IPS-18c (cell line): ENCODE measurements at regions not wholly inside any gene's neighbourhood (a gene's known extent, or its start where the extent isn't known, plus 50 kb on each side); places are given as distances from the start of the nearest gene placed in this dataset.

Experiments
- H3K4me3 ChIP-seq: 2 replicates; pipeline ENCODE4 v1.7.0; 2013; ENCODE audit warnings: low read depth, mild to moderate bottlenecking, low read length, moderate library complexity; ENCODE audit not compliant: insufficient read depth
- H3K9me3 ChIP-seq: one replicate; pipeline ENCODE4 v1.6.1; 2013; ENCODE audit warnings: mild to moderate bottlenecking, low read length, moderate library complexity; ENCODE audit not compliant: control insufficient read depth, insufficient read depth

DNA sequence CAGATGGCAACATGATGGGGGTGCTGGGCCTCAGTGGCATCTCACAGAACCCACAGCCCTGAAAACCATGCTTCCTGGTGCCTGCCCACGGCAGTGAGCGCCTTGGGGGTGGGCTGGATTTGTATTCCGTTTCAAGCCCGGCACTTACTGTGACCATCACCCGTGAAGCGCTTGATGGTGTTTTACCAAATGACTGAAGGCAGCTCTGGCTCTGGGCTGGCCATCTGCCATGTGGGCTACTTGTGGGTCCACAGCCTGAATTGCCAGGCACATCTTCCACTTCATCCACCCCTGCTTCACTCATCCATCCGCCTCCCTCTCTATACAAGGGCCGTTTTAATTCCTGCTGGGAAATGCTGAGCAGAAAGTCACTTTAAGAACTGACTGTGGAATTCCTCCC is 250.9 kb upstream of the GMDS start:
- no peaks in the 10 kb centered on the region for H3K9me3 ChIP-seq
- no peak overlapping the region for H3K4me3 ChIP-seq

DNA sequence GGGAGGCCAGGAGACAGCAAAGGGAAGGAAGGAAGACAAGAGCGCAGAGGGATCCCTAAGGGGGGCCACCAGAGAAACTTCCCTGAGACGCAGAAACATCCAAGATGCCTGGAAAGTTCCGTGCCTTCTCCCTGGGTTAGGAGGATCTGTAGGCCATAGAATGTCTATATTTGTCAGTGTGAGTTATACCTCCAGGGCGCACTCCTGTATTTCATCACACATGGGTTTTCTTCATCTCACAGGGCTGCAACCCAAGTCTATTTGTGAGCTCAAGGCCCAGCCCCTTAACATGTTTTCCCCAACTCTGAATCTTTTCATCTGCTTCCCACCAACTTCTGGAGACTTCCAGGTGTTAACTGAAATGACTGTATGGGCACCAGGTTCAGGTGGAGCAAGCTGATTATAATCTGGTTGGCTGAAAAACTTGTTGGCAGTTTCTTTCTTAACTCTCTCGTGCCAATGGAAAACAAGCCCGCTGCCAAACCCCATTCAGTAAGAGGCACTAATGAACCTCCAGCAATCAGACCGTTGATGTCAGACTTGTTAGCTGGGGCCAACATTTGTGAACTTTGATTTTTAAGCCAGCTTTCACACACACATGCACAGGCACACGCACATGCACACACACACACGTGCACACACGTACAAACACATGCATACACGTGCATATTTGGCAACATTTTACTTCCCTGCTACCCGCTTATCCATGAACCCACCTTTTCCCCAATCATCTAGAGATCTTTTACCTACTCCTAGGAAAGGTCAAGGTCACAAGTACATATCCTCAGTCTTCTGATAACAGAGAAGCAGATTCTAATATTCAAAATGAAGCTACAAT is 247.5 kb upstream of the GMDS start:
- H3K4me3 ChIP-seq, result no peak overlapping the region
- H3K9me3 ChIP-seq, result no peaks in the 10 kb centered on the region

DNA sequence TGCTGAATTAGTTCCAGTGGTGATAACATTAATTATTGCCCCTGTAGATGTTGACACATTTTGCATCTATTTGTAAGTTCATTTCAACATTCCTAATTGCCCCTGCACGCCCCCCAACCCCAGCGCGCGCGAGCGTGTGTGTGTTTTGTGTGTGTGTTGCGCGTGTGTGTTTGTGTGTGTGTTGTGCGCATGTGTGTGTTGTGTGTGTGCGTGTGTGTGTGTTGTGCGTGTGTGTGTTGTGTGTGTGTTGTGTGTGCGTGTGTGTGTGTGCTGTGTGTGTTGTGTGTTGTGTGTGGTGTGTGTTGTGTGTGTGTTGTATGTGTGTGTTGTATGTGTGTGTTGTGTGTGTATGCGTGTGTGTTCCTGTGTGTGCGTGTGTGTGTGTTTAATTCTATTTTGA is 245.7 kb upstream of the GMDS start:
- Histone ChIP-seq H3K4me3 (no peak overlapping the region), H3K9me3 (no peaks in the 10 kb centered on the region)

DNA sequence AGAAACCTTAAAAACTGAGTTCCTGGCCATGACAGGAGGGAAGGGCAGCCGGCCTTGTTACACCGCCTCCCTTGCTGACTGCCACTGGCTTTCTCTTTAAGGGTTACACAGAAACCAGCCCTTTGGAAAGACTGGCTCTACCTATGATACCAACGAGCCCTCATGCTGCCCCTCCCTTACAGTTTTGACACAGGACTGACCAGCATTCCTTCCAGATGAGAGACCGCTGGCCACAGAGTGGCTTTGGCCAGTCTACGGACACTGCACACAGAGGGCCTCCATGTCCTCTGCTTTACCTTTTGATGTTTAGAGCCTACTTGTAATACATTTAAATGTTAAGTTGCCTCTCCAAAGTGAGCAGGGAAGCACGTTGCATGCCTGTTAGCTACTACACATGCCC is 243.2 kb upstream of the GMDS start:
- H3K9me3 ChIP-seq, result no peaks in the 10 kb centered on the region
- no peak overlapping the region for H3K4me3 ChIP-seq

DNA sequence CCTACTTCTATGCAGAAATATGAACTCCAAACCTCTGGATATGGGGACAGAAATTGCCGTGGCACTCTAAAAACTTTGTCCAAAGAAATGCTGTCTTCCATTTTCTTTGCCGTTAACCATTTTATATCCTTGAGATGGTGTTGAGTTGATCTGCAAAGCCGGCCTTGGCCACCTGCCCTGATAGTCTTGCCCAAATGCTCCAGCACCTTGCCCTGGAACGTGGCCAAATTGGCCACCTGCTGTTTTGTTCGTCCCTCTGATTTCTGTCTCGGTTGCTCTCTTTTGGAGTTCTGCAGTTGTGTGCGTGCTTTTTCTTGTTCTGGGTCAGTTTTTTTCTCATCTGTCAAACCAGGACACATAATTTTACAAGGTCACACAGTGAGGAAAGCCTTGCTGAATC is 239.7 kb upstream of the GMDS start:
- Histone ChIP-seq H3K9me3 (no peaks in the 10 kb centered on the region), H3K4me3 (no peak overlapping the region)

DNA sequence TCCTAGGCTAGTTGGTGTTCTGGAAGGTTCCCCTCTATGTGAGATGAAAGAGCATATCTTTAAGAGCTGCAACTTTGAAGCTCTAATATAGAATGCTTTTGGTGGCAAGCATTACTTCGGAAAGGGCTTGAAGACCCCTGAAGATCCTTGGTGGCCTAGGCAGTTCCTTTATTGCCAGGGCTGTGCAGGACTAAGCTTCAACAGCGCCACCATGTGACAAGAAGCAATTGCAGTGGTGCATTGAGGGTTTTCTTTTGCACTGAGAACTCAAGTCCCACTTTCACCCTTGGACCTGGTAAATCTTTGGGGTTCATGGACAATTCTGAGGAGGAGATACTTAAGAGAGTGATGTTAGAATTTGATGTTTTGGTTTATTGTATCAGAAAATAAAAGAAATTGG is 237.4 kb upstream of the GMDS start:
- no peaks in the 10 kb centered on the region for H3K9me3 ChIP-seq
- no peak overlapping the region for H3K4me3 ChIP-seq

DNA sequence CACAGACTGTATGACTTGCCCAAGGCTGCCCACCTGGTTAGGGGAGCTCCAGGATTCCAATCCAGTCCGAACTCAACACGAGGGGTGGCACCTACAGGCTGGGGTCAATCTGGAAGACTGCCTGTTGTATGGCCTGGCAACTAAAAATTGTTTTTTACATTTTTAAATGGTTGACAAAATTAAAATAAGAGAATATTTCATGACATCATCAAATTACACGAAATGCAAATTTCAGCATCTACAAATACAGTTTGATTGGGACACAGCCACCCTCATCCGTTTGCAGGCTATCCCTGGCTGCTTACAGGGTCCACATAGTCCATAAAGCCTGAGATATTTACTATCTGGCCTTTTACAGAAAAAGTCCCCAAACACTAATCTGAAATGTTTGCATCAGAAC is 235.9 kb upstream of the GMDS start:
- no peaks in the 10 kb centered on the region for H3K9me3 ChIP-seq
- H3K4me3 ChIP-seq, result no peak overlapping the region

DNA sequence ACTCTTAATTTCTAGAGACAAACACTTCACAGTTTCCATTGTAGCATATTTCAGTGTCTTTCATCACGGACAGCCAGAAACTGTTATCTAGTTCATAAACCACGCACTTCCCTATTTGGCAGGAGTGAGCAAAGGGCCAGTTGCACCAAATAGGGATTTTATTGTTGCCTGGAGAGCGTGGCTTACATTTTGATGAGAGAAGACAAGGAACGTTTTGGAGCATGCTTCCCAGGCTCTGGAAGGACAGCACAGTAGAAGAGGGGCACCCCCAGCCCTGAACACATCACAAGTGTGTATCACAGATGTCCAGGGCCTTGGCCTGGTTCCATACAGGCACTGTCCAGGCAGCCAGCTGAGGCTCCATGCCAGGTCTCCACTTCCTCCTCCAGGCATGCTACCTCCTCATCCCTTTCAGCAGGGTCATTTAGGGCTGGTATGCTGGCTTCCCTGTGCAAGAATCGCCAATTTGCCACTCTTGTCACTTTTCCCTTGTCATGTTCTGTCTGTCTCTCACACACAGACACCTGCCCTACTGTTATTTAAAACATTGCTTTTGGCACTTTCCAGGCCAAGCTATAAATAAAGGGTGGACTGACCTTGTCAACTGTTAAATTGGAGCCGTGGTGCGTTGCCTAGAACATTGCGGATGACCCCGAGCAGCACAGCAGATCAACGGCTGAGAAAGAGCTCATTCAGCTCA is 235.0 kb upstream of the GMDS start:
- Histone ChIP-seq H3K9me3 (no peaks in the 10 kb centered on the region), H3K4me3 (no peak overlapping the region)

DNA sequence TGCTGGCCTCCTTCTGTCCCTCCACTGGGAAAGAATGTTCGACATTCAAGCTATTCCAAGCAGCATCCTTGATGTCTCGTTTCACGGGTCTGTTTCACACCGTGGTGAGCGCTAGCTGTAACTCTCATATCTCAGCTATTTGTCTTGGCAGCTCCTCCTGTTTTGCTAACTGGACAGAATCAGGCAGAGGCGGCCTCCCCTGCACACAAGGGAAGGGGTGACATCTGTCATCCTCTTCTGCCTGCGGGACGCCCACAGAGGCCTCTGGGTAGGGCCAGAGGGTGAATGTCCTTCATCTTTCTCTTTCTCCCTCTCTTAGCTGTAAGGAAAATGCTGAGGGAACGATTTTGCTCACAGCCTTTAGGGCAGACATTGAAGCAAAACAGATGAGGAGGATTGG is 232.8 kb upstream of the GMDS start:
- H3K9me3 ChIP-seq, result no peaks in the 10 kb centered on the region
- H3K4me3 ChIP-seq, result no peak overlapping the region

DNA sequence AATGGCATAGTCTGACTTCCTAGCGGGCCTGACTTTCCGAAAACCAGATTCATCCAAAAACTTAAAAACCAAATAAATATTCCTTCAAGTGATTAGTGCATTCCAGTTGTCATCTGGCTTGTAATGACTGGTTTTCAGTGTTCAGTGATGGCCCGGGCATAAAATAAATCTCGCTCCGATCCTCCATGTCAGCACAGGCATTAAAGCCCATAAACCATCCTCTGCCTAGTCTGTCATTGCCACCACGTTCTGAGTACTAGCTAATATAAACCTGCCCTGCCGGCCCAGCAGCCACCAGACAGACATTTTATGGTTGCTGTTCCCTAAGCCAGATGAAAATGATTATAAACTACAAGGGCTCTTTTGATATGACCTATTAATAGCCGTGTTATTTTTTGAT is 232.3 kb upstream of the GMDS start:
- Histone ChIP-seq H3K9me3 (no peaks in the 10 kb centered on the region), H3K4me3 (no peak overlapping the region)

DNA sequence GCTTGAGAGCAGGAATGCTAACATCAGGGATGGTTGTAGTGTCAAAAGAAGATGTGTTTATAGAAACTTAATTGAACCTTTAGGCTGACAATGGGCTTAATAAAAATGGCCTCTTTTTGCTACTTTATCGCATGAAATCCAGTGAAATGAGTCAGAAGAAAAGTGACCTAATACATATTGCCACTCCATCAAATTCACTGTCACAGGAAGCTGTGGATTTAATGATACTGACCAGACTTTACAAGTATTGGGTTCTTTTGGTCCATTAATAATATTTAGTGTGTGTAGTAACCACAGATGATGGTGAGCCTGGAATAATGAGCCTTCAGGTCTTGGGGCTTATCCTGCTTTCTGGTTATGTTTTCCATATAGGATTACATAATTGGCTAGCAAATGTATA is 231.8 kb upstream of the GMDS start:
- H3K4me3 ChIP-seq, result no peak overlapping the region
- H3K9me3 ChIP-seq, result no peaks in the 10 kb centered on the region

DNA sequence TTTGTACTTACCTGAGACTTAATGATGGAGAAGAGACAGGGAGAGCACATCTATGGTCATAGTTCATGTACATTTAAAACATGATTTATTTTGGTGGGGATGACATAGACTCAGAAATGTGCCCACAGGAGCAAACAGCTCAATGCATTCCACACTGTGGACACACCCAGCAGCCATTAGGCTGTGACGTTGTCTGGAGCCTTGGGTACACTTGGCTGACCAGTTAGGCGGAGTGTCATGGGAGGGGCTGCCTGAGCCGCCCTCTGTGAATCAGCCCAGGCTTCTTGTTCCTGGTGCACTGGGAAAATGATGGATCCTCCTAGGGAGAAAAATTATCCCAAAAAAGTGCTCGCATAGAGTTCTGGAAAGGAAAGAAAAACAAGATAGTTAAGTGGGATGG is 231.0 kb upstream of the GMDS start:
- no peak overlapping the region for H3K4me3 ChIP-seq
- H3K9me3 ChIP-seq, result no peaks in the 10 kb centered on the region

DNA sequence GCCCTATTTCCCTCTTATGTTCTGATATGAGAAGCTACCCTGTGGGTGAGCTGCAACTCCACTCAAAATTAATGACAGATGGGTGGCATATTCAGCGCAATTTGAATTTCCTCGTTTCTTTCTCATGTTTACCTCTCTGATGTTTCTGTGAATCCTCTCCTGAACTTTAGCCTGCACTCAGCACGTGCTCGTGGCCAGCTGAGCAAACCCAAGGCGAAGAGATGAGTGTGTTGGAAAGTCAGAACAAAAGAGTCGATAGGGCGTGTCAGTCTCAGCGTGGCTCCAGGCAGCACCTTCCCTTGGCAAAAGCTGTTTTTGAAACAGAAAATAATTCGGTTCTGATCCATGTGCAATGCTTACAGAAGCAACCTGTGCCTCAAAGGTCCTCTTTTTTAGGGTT is 226.1 kb upstream of the GMDS start:
- H3K9me3 ChIP-seq, result no peaks in the 10 kb centered on the region

DNA sequence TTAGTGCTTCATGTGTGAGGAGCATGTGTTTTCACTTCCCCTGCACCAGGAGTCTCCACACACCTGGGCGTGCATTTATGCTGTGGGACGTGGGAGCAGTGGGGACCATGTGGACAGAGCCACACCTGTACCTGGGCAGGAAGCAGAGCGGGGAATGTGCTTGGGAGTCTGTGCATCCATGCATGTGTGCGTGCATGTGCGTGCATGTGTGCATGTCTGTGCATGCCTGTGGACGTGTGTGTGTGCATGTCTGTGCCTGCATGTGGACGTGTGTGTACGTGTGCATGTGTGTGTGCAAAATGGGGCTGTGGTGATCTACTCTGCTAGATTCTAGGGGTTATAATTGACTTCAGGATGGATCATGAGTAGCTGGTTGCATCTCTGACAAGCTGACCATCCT is 224.0 kb upstream of the GMDS start:
- Histone ChIP-seq H3K9me3 (no peaks in the 10 kb centered on the region), H3K4me3 (no peak overlapping the region)

More for the DNA sequence above, 226.1 kb upstream of the GMDS start:
- H3K4me3 ChIP-seq, result no peak overlapping the region

DNA sequence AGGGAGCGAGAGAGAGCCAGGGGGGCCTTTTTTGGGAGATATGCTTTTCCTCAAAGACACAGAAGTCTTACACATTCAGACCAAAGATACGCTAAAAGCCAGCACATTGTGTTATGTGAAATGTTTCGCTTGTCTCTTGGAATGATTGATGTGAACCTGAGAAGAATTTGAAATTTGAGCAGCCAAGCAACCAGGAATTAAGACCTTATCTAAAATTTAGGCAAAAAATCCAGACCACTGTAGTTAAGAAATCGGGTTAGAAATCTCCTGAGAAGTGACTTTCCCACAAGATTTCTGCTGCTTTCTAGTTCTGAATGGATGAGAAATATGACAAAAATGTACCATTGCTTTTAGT is 223.2 kb upstream of the GMDS start:
- Histone ChIP-seq H3K4me3 (no peak overlapping the region), H3K9me3 (no peaks in the 10 kb centered on the region)

DNA sequence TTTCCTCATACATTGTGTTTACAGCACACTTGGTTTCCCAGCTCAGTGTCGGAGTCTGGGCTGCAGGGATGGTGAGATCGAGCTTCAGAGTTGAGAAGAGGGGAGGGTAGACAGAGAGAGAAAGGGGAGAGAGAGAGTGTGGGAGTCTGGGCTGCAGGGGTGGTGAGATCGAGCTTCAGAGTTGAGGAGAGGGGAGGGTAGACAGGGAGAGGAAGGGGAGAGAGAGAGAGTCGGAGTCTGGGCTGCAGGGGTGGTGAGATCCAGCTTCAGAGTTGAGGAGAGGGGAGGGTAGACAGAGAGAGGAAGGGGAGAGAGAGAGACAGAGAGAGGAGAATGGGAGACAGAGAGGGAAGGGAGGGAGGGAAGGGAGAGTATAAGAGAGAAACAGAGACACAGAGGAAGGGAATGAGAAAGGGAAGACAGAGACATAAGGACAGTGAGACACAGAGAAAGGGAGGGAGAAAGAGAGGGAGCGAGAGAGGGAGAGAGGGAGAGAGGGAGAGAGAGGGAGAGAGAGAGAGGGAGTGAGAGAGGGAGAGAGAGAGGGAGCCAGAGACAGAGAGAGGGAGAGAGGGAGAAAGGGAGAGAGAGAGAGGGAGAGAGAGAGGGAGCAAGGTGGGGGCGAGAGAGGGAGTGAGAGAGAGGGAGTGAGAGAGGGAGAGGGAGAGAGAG is 222.7 kb upstream of the GMDS start:
- Histone ChIP-seq H3K9me3 (no peaks in the 10 kb centered on the region), H3K4me3 (no peak overlapping the region)

DNA sequence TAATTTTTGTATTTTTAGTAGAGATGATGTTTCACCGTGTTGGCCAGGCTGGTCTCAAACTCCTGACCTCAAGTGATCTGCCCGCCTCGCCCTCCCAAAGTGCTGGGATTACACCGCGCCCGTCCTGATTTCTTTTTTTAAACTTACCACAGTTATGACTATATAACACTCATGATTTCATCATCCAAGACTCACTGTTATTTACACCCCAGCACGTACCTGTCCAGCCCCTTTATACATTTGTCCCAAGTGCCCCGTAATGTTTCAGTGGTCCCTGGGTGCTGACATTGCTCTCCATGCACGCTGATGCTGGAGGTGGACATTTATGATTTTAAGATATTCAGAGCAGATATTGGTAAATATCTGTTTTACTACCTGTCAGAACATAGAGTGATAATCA is 219.9 kb upstream of the GMDS start:
- Histone ChIP-seq H3K4me3 (no peak overlapping the region), H3K9me3 (no peaks in the 10 kb centered on the region)

DNA sequence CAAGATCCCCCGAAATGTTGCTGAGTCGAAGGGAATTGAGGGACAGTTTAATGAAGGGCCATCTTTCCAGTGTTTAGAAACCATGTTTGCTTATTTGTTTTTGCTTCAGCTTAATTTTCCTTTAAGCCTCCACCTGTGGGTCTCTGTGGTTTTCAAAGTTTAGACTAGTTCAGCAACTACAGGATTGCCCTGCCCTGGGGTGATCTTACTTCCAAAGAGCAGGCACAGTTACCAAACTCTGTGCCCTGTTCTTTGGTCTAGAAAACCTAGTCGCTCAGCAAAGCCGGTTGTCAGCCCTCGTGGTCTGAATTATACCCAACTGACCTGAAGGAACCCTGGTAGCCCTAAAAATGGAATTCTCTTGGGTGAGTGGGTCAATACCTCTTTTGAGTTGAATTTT is 219.2 kb upstream of the GMDS start:
- Histone ChIP-seq H3K9me3 (no peaks in the 10 kb centered on the region), H3K4me3 (no peak overlapping the region)
